ENCODE measurements at regions not wholly inside any gene's neighbourhood (a gene's known extent, or its start where the extent isn't known, plus 50 kb on each side); places are given as distances from the start of the nearest gene placed in this dataset.

GRCh38 chr15:59953392-59953883, 50.7 kb upstream of the FOXB1 start:
- TF ChIP-seq CTCF (IDR thresholded peaks at IDR 0.05), result no peak
- 40 to 43% (median 40%) methylated on average over 7 to 8 of the region's 8 CpGs for WGBS, 4 donors
- Histone ChIP-seq H3K4me1 (replicated peaks in 1 of 2) (no peaks in the 10 kb centered on the region), H3K9me3 (replicated peaks in 1 of 3) (no peaks in the 10 kb centered on the region), H3K4me3 (no peak overlapping the region), H3K27ac (no peak overlapping the region), H3K27me3 (no peaks in the 10 kb centered on the region), H3K36me3 (replicated peaks in 1 of 2) (no peaks in the 10 kb centered on the region)
- DNase-seq, result no peak
- intact Hi-C loops (cut with DNase I), result no loop called here

- Histone ChIP-seq H3K9me3 (replicated peaks in 1 of 3) (no peaks in the 10 kb centered on the region), H3K4me3 (no peak overlapping the region), H3K27me3 (no peaks in the 10 kb centered on the region), H3K27ac (no peak overlapping the region), H3K36me3 (replicated peaks in 1 of 2) (no peaks in the 10 kb centered on the region), H3K4me1 (replicated peaks in 1 of 2) (no peaks in the 10 kb centered on the region)
- intact Hi-C loops (cut with DNase I), result no loop called here
- TF ChIP-seq CTCF (IDR thresholded peaks at IDR 0.05) (no peak), POLR2A (IDR thresholded peaks at IDR 0.05) (no peak)
- DNase-seq, result no peak
Measured at GRCh38 chr15:59952960-59953359, 51.2 kb upstream of the FOXB1 start.

GRCh38 chr15:59950603-59951388, 53.3 kb upstream of the FOXB1 start:
- Histone ChIP-seq H3K27me3 (no peaks in the 10 kb centered on the region), H3K27ac (no peak overlapping the region), H3K9me3 (replicated peaks in 1 of 3) (no peaks in the 10 kb centered on the region), H3K4me1 (replicated peaks in 1 of 2) (no peaks in the 10 kb centered on the region), H3K36me3 (replicated peaks in 1 of 2) (no peaks in the 10 kb centered on the region), H3K4me3 (no peak overlapping the region)
- TF ChIP-seq POLR2A (IDR thresholded peaks at IDR 0.05) (no peak), CTCF (IDR thresholded peaks at IDR 0.05) (no peak)
- intact Hi-C loops (cut with DNase I), result no loop called here
- DNase-seq, result no peak
- WGBS, 4 donors, result 61 to 71% (median 66%) methylated on average over 4 of the region's 4 CpGs

GRCh38 chr15:59948924-59949613, 55.0 kb upstream of the FOXB1 start:
- Histone ChIP-seq H3K4me3 (no peak overlapping the region), H3K27me3 (peaks cover 4% of the 10 kb centered on the region), H3K27ac (no peak overlapping the region), H3K9me3 (replicated peaks in 1 of 3) (no peaks in the 10 kb centered on the region), H3K4me1 (replicated peaks in 1 of 2) (no peaks in the 10 kb centered on the region), H3K36me3 (replicated peaks in 1 of 2) (no peaks in the 10 kb centered on the region)
- no peak for DNase-seq
- intact Hi-C loops (cut with DNase I), result no loop called here
- WGBS, 4 donors, result 78 to 85% (median 81%) methylated on average over 8 of the region's 8 CpGs
- TF ChIP-seq CTCF (IDR thresholded peaks at IDR 0.05) (no peak), POLR2A (IDR thresholded peaks at IDR 0.05) (no peak)

Measured in adrenal gland (tissue), 9 donors.